Skeletal muscle tissue (tissue), 3 donors: ENCODE measurements at regions not wholly inside any gene's neighbourhood (a gene's known extent, or its start where the extent isn't known, plus 50 kb on each side); places are given as distances from the start of the nearest gene placed in this dataset.

Experiments
- H3K27ac ChIP-seq: one replicate; pipeline ENCODE4 v1.7.0; 2013; ENCODE audit warnings: mild to moderate bottlenecking, low read depth, low read length, inconsistent platforms
- H3K27me3 ChIP-seq, 3 donors: one replicate each; pipeline ENCODE4 v1.7.0; 2013; ENCODE audit warnings: low read length in 3 of 3; ENCODE audit not compliant: control insufficient read depth in 3 of 3, insufficient read depth in 3 of 3
- H3K36me3 ChIP-seq, 3 donors: one replicate each; pipeline ENCODE4 v1.7.0; 2013; ENCODE audit warnings: low read length in 3 of 3; ENCODE audit not compliant: control insufficient read depth in 3 of 3, insufficient read depth in 3 of 3
- H3K4me1 ChIP-seq, 3 donors: one replicate each; pipeline ENCODE4 v1.7.0; 2013; ENCODE audit warnings: low read length in 3 of 3, mild to moderate bottlenecking in 3 of 3; ENCODE audit not compliant: control insufficient read depth in 3 of 3, insufficient read depth in 3 of 3
- H3K4me3 ChIP-seq, 3 donors: one replicate each; pipeline ENCODE4 v1.7.0; 2013; ENCODE audit warnings: low read length in 3 of 3
- H3K9ac ChIP-seq, 3 donors: one replicate each; pipeline ENCODE4 v1.7.0; 2013; ENCODE audit warnings: low read length in 3 of 3, mild to moderate bottlenecking in 3 of 3, moderate library complexity in 2 of 3, low read depth in 1 of 3
- H3K9me3 ChIP-seq, 3 donors: one replicate each; pipeline ENCODE4 v1.7.0; 2013; ENCODE audit warnings: low read length in 3 of 3; ENCODE audit not compliant: control insufficient read depth in 3 of 3
- donor health status: Osteomylitis.

- peaks cover 4 to 7% (median 4%) of the 10 kb centered on the region in 3 donors for H3K9me3 ChIP-seq
- H3K9ac ChIP-seq: no peak overlapping the region
- H3K4me3 ChIP-seq: no peak overlapping the region
- no peaks in the 10 kb centered on the region for H3K4me1 ChIP-seq
- no peaks in the 10 kb centered on the region for H3K36me3 ChIP-seq
- no peaks in the 10 kb centered on the region for H3K27me3 ChIP-seq
- no peak overlapping the region for H3K27ac ChIP-seq
Measured at GRCh38 chr20:41870869-41871462, 252.8 kb upstream of the CHD6 start.

- Histone ChIP-seq H3K4me3 (no peak overlapping the region), H3K27ac (no peak overlapping the region), H3K36me3 (no peaks in the 10 kb centered on the region), H3K4me1 (no peaks in the 10 kb centered on the region), H3K9ac (no peak overlapping the region), H3K9me3 (peaks cover 4 to 7% (median 4%) of the 10 kb centered on the region in 3 donors), H3K27me3 (no peaks in the 10 kb centered on the region)
Measured at GRCh38 chr20:41869261-41869660, 251.1 kb upstream of the CHD6 start.

GRCh38 chr20:41865938-41866337, 247.8 kb upstream of the CHD6 start:
- Histone ChIP-seq H3K9ac (no peak overlapping the region), H3K4me3 (no peak overlapping the region), H3K27me3 (peaks cover 0 to 5% (median 0%) of the 10 kb centered on the region in 3 donors), H3K4me1 (no peaks in the 10 kb centered on the region), H3K36me3 (no peaks in the 10 kb centered on the region), H3K27ac (no peak overlapping the region), H3K9me3 (peaks cover 4 to 7% (median 4%) of the 10 kb centered on the region in 3 donors)

- H3K4me1 ChIP-seq: no peaks in the 10 kb centered on the region
- H3K9me3 ChIP-seq: peaks cover 0 to under 1% (median 0%) of the 10 kb centered on the region in 3 donors
- H3K4me3 ChIP-seq: no peak overlapping the region
- H3K9ac ChIP-seq: no peak overlapping the region
- H3K36me3 ChIP-seq: no peaks in the 10 kb centered on the region
- H3K27me3 ChIP-seq: peaks cover 0 to 5% (median 0%) of the 10 kb centered on the region in 3 donors
- H3K27ac ChIP-seq: no peak overlapping the region
Measured at GRCh38 chr20:41862476-41862875, 244.3 kb upstream of the CHD6 start.

- Histone ChIP-seq H3K4me1 (no peaks in the 10 kb centered on the region), H3K36me3 (no peaks in the 10 kb centered on the region), H3K27ac (no peak overlapping the region), H3K27me3 (peaks cover 0 to 5% (median 0%) of the 10 kb centered on the region in 3 donors), H3K9ac (no peak overlapping the region), H3K4me3 (no peak overlapping the region), H3K9me3 (no peaks in the 10 kb centered on the region)
Measured at GRCh38 chr20:41861772-41862422, 243.7 kb upstream of the CHD6 start.

GRCh38 chr20:41854765-41855164, 236.6 kb upstream of the CHD6 start:
- no peak overlapping the region for H3K27ac ChIP-seq
- H3K4me3 ChIP-seq: no peak overlapping the region
- no peaks in the 10 kb centered on the region for H3K4me1 ChIP-seq
- H3K9ac ChIP-seq: no peak overlapping the region
- no peaks in the 10 kb centered on the region for H3K9me3 ChIP-seq
- peaks cover 0 to 3% (median 0%) of the 10 kb centered on the region in 3 donors for H3K27me3 ChIP-seq
- no peaks in the 10 kb centered on the region for H3K36me3 ChIP-seq

- Histone ChIP-seq H3K27ac (no peak overlapping the region), H3K4me3 (no peak overlapping the region), H3K27me3 (peaks cover 0 to 3% (median 0%) of the 10 kb centered on the region in 3 donors), H3K9me3 (no peaks in the 10 kb centered on the region), H3K9ac (no peak overlapping the region), H3K36me3 (no peaks in the 10 kb centered on the region), H3K4me1 (no peaks in the 10 kb centered on the region)
Measured at GRCh38 chr20:41853806-41854205, 235.6 kb upstream of the CHD6 start.

- Histone ChIP-seq H3K27me3 (no peaks in the 10 kb centered on the region), H3K4me3 (no peak overlapping the region), H3K4me1 (no peaks in the 10 kb centered on the region), H3K9me3 (no peaks in the 10 kb centered on the region), H3K9ac (no peak overlapping the region), H3K36me3 (no peaks in the 10 kb centered on the region), H3K27ac (no peak overlapping the region)
Measured at GRCh38 chr20:41848180-41848579, 230.0 kb upstream of the CHD6 start.

- no peaks in the 10 kb centered on the region for H3K9me3 ChIP-seq
- H3K4me1 ChIP-seq: no peaks in the 10 kb centered on the region
- no peak overlapping the region for H3K27ac ChIP-seq
- peaks cover 0 to 15% (median 0%) of the 10 kb centered on the region in 3 donors for H3K27me3 ChIP-seq
- H3K4me3 ChIP-seq: no peak overlapping the region
- no peak overlapping the region for H3K9ac ChIP-seq
- H3K36me3 ChIP-seq: no peaks in the 10 kb centered on the region
Measured at GRCh38 chr20:41837669-41838224, 219.6 kb upstream of the CHD6 start.

GRCh38 chr20:41833739-41834138, 215.6 kb upstream of the CHD6 start:
- Histone ChIP-seq H3K27me3 (peaks cover 0 to 6% (median 0%) of the 10 kb centered on the region in 3 donors), H3K9me3 (no peaks in the 10 kb centered on the region), H3K4me1 (no peaks in the 10 kb centered on the region), H3K4me3 (no peak overlapping the region), H3K36me3 (no peaks in the 10 kb centered on the region), H3K9ac (no peak overlapping the region), H3K27ac (no peak overlapping the region)
